GM18861 (cell line): ENCODE measurements at regions not wholly inside any gene's neighbourhood (a gene's known extent, or its start where the extent isn't known, plus 50 kb on each side); places are given as distances from the start of the nearest gene placed in this dataset.

Source experiments
- ATAC-seq: cut with Tn5 transposase; IDR thresholded peaks from one replicate; pipeline ENCODE4 v1.9.1; 2021; ENCODE audit not compliant: unreplicated experiment

DNA sequence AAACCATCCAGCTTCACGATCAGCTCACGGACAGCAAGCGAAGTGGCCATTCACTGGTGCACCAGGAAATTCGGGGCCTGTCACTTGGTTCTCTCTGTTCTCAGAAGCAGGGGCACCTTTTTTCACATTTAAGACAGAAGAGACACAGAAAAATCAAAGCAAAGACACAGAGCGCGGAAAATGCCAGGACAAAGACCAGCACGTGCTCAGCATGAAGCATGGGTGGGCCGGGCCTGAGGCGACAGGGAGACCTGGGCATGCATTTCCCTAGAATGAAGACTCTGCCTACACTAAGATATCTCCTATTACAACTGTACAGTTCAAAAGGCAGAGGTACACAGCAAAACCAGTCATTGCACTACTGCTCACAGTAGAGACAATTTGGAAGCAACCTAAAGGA, 117.4 kb upstream of the ID2 start:
- ATAC-seq = no peak

DNA sequence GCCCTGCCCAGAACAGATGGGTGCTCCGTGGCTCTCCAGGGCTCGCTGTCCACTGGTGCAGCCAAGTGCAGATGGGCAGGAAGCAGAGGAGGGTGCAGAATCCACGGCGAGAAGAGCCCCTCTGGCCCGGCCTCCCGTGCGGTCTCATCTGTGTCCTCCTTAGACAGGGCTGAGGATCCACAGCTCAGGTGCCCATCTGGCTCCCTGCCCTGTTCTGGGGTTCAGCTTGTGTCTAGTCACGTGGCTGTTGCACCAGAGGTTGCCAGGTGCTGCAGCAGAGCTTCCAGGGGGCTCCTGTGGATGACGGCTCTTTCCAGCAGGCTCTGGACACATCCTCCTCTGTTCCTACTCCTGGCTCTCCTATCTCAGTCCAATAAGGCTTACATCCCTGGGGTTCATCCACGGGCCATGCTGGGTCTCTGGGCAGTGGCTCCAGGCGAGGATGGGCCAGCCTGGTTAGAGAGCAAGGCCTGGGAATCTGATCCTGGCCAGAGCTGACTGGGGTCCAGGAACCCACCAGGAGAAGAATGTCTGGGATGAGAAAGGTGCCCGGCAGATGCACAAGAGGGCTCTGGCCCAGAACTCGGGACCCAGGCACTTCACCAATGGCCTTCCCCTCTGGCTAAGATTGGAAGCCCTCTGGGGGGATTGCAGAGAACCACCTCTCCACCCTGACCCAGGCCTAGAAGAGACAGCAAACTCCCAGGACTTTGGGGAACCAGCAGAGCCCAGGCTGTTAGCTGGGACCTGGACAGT, 116.3 kb upstream of the ID2 start:
- no peak for ATAC-seq

DNA sequence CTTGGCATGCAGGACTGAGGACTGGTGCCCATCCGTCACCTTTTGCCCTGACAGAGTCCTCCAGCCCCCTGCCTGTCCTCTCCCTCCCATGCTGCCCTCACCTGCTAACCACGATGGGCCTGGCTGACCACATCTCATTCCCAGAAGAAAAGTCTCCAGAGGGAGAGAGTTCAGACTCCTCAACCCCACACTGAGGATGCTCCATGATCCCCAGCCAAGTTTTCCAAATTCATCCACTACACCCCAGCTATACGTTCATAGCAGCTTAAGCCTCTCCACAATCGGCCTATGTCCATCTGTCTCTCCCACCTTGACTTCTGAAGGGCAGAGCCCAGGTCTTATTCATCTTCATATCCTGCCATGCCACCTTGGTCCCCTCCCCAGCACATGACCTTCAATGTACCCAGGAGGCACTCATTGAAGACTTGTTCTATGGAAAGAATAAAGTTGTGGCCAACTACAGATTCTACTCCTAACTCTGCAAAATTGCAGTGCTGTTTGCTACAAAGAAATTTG, 115.6 kb upstream of the ID2 start:
- no peak for ATAC-seq

DNA sequence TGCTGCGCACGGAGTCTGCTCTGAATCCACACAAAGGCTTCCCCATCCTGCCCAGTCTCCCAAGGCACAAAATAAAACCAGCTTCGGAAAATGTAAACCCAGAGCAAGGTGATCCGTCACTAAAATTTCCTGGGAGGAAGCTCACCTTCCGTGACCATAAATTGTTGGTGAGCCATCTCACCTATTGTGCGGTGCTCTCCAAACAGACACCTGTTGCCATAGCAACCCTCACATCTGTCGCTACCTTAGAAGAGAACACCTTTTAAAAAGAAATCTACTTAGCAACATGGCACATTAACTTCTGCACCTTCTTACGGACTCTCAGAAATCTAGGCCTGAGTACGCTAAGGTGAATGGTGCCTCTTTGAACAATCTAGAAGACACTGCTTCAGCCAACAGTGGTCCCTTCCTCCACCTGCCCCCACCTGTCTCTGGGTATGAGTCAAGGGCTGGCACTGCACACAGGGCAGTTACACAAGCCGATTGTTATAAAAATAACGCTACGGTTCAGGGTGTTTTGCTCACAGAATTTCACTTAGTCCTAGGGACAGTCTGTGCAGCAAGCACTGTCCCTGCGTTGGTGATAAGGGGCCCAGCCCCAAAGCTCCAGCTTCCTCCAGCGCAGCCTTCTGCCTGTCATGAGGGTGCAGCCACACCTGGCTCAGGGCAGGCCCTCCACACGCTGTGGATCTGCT, 114.9 kb upstream of the ID2 start:
- no peak for ATAC-seq

DNA sequence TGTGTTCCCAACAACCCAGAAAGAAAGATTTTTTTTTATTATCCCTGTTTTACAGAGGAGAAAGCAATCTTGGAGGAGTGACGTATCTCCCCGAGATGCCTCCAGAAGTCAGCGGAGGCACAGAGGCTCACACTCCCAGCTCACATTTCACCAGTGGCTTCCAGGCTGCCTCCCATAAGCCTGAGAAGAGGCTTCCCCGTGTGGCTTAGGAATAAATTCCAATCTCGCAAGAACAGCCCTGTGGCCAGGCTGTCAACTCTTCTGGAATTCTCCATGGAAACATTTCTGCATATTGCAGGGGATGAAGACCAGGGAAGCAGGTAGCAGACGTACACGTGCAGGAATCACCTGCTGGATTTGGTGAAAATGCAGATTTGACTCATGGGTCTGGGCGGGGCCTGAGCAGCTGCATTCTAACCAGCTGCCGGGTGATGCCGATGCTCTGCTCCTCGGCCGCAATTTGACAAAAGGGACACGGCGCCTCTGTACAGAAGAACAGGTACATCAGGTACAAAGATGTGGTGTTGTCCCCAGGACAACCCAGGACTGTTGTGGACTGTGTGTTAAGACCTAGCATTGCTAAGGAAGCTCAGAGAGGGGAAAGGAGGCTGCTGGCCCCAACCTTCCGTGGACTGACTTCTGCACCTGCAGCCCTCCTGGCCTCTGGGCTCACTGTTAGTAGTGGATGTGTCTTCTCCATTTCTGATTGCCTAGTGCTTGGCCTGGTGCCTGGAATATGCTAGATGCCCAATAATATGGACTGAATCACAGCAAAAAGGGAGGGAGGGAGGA, 114.2 kb upstream of the ID2 start:
- ATAC-seq = no peak

DNA sequence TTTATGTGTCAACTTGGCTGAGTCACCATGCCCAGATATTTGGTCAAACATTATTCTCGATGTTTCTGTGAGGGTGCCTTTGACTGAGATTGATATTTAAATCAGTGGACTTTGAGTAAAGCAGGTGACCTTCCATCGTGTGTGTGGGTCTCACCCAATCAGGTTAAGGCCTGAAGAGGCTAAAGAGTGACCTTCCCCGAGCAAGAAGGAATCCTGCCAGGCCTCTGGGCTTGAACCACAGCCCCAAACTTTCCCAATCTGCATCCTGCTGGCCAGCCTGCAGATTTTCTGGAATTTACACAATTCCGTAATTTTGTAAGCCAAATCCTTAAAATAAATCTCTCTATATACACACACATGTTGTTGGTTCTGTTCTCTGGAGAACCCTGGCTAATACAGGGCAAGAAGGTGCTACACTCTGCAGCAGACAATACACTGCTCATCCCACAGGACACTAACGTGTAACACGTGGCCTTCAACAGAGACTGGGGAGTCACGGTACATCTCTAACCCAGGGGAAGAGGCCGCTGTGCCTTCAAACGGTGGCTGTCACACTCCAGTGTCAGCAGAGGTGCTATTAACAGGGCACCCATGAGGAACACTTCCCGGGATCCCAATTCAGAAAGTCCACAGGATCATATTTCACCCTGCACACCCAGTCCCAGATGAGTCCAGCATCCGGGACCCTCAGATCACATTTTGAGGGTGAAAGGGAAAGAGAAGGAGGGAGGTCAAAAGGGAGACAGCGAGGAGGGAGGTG, 113.1 kb upstream of the ID2 start:
- no peak for ATAC-seq

DNA sequence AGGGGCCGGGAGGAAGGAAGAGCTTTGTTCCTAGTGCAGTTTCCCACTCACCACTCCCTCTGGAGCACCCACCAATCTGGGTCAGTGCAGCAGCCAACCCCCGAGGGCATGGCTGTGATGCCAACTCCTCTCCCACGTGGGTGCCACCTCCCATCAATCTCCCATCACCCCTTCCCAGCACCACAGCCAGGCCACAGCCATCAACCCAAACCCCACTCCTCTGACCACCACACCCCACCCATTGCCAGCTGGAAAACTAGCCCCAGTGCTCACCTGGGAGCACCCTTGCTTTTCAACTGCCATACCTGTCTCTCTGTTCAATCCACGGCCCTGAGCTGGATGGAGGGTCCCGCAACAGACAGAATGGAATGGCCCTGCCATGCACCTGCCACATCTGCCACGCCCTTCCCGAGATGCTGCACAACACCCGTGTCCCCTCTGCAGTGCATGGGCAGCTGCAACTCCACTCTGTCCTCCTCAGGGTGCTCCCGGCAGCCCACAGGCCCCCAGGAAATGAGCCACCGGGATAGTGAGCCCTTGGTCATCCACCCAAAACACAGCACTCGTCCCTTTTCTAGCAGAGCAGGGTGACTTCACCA, 112.4 kb upstream of the ID2 start:
- ATAC-seq = no peak

DNA sequence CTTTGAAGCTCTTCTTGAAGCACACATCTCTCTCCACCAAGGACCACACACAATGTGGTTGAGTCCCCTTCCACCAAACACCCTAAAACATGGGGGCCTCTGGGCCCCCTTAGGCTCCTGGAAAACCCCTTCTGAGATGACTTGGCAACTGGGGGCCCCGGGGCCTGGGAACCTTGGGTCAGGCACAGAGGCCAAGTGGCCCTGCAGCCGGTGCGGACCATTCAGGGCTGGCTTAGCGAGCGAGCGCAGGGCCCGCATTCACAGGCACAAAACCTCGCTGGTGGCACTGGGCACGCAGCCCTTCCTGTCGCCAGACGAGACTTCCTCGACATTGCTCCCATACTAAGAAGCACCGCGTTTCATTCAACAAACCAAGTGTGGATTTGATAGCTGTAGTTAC, 111.2 kb upstream of the ID2 start:
- ATAC-seq = no peak

DNA sequence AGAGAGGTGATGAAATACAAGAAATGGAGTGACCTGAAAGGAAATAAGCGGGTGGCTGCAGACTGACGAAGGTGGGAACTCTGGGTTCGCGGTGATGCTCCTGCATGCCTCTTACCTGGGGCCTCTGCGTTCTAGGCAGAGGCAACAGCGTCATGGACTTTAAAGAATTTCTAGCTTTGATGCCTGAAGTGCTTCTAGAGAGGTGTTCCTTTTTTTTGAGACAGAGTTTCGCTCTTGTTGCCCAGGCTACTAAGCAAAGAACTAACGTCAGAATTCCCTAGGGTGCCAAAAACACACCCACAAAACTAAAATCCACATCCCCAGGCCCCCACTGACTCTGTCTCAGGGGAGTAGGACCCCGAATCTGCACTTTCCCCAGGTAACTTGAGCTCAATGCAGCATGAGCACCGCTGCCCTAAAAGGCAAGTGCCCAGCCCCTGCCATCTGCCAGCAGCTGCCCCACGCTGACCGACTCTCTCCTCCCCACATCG, 110.5 kb upstream of the ID2 start:
- ATAC-seq = no peak

DNA sequence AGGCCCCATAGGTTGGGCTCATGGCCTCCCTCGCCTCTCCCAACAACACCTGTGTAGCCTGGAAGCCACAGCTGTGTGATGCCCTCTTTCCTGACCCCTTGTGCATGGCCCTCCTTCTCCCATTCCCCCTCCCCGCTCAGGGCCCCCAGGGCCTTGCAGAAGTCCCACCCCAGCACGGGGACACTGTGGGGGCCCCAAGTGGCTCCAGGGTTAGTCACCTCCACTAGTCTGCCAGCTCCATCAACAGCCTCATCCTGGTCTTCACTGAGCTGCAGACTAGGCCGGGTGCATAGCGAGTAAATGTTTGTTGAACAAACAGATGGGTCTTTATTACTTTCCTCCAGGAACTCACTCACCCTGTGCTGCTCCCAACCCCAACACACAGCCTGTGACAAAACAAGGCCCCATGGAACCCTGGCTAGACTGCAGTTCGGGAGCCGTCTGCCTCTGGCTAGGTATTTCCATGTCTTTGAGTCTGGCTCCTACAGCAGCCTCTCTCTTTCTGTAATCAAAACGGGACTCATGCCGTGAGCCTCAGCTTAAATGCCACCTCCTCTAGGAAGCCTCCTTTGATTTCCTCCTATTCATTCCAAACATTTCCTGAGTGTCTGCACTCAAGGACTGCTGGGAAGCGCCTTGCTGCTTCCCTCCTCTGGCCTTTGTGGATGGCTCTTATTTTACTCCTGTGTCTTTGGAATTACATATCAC, 109.9 kb upstream of the ID2 start:
- no peak for ATAC-seq

DNA sequence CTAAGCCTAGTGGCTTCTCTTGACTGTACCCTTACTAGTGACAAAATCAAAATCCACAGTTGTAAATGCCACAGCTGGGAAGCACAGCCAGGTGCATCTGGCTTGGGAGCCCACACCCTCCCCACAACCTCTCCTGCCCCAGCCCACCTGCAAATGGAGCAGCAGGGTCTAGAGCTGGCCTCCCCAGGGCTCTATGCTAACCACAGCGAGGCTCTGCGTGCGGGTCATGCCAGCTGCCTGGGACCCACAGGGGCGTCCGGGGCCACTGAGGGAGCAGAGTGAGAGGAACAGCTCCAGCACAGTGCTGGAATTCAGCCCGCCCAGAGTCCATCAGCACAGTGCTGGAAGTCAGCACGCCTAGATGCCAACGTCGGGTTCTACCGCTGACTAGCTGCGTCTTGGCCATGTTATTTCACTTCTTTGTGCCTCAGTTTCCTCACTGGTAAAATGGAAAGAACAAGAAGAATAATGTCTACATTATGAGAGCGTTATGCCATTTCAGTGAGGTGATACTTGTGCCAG, 109.1 kb upstream of the ID2 start:
- ATAC-seq = no peak

DNA sequence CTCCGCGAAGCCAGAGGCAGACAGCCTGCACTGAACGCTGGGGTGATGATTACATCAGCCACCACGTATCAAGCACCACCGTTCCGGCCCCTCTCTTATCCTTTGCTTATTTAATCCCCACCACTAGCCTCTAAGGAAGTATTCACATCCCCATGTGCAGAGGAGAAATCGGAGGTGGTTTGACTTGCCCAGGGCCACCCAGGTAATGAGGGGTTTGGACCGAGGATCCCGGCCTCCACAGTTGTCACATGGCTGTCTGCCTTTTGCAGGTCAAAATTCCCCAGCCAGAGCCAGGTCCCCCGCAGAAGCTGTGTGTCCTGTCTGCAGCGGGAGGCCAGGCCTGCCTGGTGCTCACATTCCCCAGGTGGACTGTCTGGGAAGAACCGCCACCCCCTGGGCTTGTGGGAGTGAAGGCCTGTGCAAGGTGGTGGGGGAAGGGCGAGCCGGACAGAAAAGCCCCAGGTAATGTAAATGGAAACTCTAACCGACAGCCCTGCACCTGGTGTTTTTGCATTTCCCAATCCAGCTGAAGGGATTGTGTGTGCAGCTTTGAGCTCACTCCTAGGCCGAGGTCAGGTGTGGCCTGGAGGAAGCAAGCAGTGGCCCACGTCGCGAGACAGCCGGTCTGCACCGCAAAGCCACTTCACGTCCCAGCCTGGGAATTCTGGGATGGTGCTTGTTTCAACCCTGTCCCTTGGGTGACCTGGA, 108.5 kb upstream of the ID2 start:
- ATAC-seq = no peak

DNA sequence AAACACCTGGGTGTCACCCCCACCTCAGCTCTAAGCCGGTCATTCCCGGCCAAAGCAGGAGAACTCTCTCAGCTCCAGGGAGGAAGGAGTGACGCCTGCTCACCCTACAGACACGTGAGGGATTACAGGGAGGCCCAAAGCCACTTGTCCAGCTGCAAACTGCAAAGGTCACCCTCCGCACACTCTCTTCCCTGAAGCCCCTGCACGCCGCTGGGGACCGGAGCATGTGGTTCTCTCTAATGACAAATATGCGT, 108.0 kb upstream of the ID2 start:
- ATAC-seq = no peak

DNA sequence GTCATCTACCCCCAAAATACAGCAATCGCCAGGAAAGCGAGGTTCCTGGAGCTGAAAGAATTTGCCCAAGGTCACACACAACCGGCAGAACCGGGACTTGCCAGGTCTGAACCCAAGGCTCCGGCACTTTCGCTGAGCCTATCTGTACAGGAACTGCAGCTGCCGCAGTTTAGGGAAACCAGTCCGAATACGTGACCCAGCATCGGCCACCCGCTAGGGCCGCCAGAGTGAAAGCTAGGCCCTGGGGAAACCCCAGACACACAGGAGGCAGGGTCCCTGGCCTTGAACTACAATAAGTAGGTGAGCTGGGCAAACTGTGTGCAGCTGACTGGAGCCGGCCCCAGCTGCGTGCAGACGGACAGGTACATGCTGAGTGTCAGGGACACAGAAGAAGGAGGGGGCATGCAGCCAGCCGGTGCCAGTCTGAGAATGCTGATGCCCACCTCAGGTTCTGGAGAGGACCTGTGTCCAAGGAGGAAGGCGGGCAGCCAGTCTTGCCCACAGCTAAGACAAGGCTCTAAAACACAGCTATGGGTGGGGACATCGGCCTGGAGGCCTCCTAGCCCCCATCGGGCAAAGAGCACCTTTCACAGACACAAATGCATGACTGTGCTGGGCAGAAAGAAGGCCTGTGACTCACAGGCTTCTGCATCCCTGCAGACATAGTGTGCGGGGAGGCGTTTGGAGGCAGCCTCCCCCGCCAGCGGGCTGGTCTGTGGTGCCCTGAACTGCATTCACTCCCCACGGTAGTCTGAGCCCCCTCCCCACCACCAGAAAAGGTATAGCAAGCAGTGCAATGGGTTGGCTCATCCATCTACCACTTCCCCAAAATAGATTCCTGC, 107.4 kb upstream of the ID2 start:
- ATAC-seq = peak; percentile 58

DNA sequence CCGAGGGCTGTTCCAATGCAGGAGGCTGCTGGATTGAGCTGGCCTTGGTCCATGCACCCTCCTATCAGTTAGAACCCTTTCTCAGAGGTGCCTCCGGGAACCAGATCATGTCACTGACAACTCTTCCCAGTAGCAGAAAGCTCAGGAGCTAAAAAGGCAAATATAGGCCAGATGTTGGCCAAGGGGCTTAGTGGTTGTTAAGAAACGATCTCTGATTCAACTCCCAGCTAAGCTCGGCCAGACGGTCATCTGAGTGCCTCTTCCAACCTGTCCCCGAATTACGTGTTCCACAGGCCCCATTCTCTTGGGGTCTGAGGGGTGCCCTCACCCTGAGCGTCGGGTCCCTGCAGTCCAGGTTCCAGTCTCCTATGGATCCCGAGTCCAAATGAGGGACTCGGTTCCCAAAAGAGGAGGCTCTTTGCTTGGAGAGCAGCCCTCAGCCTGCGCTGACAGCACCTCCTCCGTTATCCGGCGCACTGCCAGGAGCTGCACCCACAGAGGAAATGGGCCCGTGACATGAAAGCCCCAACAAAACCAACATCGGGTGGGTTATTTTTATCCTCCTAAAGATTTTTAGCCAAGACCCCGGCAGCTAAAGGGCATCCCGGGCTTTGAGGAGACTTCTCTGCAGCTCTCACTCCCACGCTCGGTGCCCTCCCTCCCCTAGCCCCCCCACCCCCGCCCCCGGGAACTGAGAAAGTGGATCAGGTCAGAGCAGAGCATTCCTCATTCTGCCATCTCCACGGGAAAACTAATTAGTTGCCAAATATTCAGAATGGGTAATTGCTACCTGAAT, 106.6 kb upstream of the ID2 start:
- ATAC-seq = no peak

DNA sequence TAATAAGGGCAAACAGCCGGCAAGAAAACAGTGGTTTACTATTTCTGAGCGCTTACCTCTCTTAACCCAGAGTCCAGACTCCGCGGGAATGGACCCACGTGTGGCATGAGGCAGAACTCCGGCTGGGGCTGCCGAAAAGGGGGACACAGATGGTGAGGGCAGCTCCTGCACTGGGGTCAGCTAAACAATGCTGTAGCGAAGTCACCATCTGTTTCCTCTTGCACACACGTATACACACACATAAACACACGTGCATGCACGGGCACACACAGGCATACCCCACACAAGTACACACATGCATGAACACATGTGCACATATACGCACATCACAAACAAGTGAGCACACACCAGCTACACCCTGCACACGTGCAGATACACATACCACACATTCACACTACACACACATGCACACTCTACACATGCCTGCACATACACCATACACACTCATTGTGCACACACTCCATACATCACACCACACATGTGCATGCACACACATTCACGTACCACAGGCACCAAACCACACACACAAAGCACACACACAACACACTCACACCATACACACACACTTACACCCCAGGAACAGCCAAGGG, 105.9 kb upstream of the ID2 start:
- no peak for ATAC-seq

DNA sequence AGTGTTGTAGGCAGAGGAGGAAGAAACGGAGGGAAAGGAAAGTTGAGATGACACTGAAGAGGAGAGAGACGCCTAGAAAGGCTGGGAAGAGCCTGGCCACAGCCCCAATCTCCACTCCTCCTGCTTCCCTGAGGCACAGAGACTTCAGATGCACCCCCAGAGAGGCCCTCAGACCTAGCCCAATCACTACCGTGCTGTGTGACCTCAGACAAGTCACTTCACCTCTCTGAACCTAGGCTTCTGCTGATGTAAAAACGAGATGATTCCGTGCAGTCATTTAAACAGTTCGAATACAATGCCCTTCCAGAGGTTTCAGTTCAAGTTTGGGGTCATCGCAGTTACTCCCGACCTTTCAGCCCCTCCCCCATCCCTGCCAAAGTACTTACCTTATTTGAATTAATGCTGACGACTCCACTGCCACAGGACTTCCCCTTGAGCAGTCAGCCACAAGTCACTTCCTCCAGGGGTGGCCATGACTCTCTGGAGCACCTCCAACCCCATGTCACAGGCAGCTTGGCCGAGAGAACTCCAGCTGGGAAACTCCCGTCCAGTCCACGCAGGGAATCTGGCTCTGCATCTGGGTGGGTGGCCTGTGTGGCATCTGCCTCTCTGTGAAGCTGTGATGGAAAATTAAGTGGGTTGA, 105.2 kb upstream of the ID2 start:
- no peak for ATAC-seq
